ENCODE measurements at regions not wholly inside any gene's neighbourhood (a gene's known extent, or its start where the extent isn't known, plus 50 kb on each side); places are given as distances from the start of the nearest gene placed in this dataset.
"Not testable (repeated sequence)": the region's sequence is repeated elsewhere in the genome, so short reads cannot be mapped to it uniquely, and the experiment has no call there.

DNA sequence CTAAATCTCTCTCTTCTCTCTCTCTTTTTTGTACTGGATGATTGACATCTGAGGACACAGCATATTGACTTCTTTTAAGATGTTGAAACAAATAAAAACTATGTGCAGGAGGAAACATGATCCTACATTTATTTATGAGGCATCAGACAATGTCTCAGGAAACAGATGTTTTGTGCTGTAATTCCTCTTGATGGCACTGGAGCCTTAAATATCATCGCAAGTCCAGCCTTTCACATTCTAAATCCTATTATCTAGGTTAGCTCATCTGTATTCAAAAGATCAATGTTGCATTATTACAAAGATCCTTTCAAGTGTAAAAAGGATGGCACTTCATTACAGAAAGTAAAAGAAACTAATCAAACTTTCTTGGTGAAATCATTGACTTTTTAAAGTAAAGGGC lies 63.9 kb downstream of the MAT2B start:
- DNase-seq (ENCODE audit: extremely low read depth in 1 of 2, low read depth in 1 of 2) = no peak

DNA sequence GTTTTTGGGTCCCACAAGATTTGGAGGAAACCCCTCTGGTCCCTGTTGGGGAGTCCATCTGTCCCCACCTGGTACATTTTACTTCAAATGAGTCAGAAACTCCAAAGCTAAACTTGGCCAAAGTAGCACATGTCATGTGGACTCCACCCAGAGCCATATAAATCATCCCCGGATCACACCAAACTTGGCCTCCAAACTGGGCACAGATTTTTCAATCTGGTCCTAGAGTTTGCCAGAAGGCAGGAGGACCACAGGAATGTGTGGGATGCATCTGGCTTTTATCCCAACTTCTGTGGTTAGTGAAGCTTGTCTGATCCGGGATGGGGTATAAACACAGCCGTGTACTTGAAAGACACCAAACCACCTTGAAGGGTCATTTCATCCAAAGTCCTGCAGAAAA lies 66.3 kb downstream of the MAT2B start:
- DNase-seq (ENCODE audit: extremely low read depth in 1 of 2, low read depth in 1 of 2) = no peak

DNA sequence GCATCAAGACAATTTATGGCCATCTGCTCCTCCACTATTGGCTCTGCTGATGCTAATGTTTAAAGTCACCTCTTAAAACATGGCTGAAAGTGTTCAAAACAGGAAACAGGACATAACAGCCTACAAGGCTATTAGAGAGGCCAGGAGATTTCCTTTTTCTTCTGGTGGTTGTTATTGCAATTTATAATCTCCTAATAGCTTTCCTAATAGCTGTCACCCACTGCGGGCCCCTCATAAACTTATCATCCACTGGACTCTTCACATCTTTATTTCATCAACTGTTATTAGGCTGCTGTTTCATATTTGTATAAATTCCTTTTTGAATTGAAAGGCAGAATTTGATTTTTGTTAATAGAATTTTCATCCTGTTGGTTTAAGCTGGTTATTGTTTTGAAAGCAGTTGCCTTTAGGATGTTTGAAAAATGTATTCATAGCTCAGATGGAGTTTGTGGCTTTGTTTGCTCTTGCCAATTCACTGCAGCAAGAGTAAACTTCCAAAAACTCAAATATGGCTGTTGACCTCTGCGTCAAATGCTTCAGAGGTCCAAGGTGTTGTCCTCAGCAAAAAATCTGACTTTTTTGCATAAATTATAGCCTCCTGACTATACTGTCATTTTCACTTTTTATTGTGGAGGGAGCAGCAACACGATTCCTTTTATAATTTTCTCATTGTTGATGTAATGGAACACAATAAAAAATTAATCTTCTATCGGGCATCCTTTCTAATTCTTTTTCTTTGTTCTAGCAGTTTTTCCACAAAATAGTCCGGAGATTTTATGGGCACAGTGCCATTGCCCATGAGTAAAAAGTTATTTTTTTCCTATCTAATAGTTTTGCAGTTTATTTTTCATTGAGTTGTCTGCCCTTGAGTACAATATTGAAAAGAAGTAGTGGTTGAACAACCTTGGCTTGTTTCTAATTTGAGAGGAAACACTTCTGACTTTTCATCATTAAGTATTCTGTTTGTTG lies 69.3 kb downstream of the MAT2B start:
- no peak for DNase-seq (ENCODE audit: extremely low read depth in 1 of 2, low read depth in 1 of 2)

DNA sequence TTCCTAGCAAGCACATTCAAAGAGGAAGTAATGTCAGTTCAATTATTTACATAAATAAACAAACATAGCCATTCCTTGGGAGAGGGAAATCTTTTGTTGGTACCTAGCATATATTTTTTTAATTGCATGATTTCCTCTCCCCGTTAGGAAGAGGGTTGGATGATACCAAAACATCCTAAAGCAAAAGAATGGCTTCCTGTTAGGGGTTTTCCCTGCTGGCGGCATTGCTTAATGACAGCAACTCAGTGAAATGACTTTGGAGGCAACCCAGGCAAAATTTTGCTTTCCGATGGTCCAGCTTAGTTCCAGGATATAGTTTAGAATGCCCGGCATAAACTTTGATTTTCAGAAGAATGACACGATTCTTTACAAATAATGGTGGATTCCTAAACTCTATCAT lies 73.2 kb downstream of the MAT2B start:
- DNase-seq (ENCODE audit: extremely low read depth in 1 of 2, low read depth in 1 of 2) = no peak

DNA sequence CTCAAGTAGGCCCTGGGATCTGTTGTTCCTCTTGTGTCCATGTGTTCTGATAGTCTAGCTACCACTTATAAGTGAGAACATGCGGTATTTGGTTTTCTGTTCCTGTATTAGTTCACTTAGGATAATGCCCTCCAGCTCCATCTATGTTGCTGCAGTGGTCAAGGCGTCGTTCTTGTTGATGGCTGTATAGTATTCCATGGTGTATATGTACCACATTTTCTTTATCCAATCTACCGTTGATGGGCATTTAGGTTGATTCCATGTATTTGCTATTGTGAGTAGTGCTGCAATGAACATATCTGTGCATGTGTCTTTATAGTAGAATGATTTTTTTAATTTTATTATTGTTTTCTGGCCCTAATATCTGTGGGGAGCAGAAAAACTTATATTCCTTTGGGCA lies 74.3 kb downstream of the MAT2B start:
- no peak for DNase-seq (ENCODE audit: extremely low read depth in 1 of 2, low read depth in 1 of 2)

DNA sequence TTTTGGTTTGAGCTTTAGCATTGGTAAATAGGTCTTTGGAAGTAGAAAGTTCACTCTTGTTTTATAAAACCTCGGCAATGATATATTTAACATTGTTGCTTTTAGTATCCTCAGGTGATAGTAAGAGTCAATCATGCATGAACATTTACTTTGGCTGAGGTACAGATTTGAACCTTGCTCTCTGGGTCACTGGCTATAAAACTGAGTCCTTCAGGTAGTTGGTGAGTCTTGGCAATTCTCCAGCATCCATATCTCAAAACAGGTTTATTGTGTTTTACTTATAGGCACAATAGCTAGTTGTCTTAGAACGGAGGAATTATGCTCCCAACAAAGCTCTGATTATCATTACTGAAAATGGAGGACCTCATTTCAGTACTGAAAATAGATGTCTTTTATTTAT lies 75.1 kb downstream of the MAT2B start:
- DNase-seq (ENCODE audit: extremely low read depth in 1 of 2, low read depth in 1 of 2) = no peak

DNA sequence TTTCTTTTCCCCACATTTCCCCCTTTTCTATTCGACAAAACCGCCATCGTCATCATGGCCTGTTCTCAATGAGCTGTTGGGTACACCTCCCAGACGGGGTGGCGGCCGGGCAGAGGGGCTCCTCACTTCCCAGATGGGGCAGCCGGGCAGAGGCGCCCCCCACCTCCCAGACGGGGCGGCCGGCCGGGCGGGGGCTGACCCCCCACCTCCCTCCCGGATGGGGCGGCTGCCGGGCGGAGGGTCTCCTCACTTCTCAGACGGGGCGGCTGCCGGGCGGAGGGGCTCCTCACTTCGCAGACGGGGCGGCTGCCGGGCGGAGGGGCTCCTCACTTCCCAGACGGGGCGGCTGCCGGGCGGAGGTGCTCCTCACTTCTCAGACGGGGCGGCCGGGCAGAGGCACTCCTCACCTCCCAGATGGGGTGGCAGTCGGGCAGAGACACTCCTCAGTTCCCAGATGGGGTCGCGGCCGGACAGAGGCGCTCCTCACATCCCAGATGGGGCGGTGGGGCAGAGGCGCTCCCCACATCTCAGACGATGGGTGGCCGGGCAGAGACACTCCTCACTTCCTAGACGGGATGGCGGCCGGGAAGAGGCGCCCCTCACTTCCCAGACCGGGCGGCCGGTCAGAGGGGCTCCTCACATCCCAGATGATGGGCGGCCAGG lies 78.2 kb downstream of the MAT2B start:
- DNase-seq (ENCODE audit: extremely low read depth in 1 of 2, low read depth in 1 of 2) = not testable (repeated sequence)

DNA sequence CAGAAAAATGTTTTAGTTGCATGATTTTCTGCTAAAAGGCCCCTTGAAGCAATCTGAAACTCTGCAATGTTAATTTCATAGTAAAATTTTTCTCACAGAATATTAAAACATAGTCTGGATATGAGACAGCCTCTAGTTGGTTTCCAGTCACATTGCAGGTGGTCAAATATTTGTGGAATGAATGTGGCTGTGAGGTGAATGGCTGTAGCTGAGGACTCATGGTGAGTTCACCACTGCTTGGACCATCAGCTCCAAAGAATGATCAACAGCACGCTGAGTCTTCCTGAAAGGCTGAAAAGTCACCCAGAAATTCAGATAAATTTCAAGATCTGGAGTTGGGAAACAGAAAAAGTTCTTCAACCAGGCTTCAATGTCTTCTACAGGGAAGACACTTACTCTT lies 79.8 kb downstream of the MAT2B start:
- no peak for DNase-seq (ENCODE audit: extremely low read depth in 1 of 2, low read depth in 1 of 2)

DNA sequence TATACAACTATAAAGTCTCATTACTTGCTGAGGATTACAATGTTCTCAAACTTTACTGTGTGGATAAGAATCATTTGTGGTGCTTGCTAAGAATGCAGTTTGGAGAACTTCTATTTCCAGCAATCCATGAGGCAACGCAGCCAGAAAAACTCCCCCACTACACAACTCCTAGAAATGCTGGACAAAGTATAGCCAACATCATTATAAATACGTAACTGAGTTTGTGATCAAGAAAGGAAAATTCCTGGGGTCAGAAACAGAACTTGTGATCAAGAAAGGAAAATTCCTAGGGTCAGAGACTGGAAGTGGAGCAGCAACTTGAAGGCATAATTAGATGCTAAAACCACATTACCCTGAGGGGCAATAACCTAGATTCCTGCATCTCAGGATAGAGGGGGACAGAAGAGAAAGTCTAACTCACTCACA lies 81.1 kb downstream of the MAT2B start:
- DNase-seq (ENCODE audit: extremely low read depth in 1 of 2, low read depth in 1 of 2) = no peak

DNA sequence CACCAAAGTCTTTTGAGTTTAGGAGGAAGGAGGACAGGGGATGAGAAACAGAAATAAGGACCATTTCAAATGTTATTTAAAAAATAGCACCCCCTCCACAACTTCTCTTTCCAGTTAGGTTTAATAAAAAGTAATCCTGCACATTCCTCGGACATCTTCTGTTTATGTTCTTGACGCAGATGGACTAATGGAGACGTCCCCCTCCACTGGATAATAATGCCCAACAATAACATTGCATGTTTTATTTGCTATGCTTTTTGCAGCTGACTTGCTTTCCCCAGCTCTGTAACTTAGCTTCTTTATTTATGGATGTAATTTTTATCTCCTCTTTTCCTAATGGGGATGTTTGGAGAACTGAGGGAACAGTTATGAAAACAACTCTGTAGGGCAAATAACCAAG lies 89.5 kb downstream of the MAT2B start:
- DNase-seq (ENCODE audit: extremely low read depth in 1 of 2, low read depth in 1 of 2) = no peak

DNA sequence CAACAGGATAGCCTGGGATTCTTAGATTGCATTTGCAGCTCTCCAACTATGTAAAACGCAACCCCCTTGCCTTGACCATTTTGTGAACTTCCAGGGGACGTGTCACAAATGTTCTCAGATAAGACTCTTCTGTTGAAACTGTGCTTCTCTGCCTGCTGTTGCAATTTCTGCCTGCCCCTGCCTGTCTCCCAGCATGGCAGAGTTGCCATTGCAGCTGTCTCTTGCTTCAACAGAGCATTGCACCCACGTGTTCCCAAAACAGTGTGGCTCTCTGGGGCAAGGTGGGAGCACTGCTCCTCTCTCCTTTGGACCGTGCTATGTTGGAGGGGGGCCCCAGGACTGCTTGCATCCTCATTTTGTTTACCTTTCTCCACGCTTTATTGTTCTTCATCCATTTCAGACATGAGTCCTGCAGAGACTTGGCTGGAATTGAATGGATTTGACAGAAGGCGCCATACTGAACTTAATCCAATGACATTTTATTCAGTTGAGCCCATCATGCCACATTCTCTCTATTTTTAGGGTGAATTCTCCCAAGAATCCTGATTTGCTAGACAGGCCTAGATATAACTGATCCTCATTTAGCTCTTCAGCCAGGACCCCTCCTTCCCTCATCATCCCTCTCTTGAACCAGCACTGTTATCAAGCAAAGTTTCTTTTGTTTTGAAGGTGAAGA lies 90.7 kb downstream of the MAT2B start:
- no peak for DNase-seq (ENCODE audit: extremely low read depth in 1 of 2, low read depth in 1 of 2)

DNA sequence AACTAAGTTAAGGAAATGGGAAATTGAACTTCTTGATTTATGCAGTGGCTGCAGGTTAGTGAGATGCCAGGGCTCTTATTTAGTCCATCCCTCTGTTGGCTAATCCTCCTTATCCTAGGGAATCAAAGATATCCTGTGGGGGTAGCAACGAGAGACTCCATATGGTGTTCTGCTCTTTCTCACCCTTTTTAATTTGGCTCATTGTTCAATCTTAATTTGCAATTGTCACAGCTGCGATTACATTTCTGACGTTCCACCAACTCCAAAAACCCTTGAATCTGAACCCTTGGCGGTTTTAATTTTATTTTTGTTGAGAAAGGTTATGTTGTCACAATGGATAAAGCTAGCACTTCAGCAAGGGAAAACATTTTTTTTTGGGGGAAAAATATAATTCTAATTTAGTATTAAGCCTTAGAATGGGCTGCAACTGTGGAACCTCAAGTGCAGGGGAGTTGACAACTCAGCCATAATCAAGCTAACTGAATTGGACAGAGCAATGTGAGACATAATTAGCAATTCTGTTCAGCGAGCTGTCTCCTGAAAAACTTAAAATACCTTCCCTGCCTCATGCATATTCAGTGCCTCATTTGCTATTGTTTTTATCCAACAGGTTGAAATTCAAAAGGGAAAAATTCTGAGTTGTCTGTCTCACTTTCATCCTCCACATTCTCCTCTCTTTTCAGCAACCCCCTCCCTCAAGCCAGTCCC lies 91.3 kb downstream of the MAT2B start:
- DNase-seq (ENCODE audit: extremely low read depth in 1 of 2, low read depth in 1 of 2) = no peak

DNA sequence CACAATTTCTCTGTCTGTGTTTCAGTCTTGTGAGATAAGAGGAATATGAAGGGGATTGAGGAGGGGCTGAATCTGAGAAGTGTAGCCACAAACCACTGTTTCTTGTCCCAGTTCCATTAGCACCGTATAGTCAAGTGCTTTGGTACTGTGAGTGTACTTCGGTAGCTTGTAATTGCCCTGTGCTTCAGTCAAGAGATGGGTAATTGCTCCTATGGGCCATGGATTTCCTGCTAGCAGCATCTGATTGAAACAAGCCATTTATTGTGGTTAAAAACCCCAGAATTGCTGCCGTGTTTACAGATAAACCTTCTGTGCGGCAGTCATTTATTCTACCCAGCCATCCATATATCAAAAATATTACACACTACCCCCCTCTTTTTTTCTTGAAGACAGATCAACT lies 98.6 kb downstream of the MAT2B start:
- no peak for DNase-seq (ENCODE audit: extremely low read depth in 1 of 2, low read depth in 1 of 2)

DNA sequence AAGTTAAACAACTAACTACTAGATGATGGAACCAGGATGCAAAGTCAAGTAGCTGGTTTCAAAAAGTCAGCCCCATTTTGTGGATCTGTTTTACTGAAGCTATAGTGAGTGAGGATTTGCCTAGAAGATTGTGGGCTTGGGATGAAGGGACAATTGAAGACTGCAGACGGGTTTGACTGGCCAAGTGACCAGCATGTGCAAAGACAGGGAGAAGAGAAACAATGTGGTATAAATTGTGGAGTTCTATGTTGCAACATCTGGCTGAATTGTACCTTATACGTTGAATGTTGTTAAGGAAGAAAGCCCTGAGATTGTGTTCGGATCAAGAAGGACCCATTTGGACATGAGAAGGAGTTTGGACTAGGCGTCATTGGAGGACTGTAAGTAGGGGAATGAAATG lies 101.8 kb downstream of the MAT2B start:
- DNase-seq (ENCODE audit: extremely low read depth in 1 of 2, low read depth in 1 of 2) = no peak

DNA sequence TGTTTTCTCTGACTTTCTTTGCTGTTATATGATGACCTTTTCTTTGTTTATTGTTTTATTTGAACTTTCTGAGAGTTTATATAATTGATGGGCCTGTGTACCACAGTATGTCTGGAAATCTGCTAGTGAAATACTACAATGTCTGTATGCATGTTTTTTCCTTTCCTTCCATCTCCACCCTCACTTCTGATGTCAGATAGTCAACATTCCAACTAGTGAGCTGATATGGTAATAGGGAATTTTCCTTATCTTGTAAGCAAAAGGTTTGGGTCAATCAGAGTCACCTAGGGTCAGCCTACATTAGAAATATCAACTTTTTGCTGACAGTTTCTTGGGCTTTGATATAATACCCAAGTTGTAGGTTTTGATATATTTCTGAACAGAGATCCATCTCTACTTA lies 103.2 kb downstream of the MAT2B start:
- no peak for DNase-seq (ENCODE audit: extremely low read depth in 1 of 2, low read depth in 1 of 2)

DNA sequence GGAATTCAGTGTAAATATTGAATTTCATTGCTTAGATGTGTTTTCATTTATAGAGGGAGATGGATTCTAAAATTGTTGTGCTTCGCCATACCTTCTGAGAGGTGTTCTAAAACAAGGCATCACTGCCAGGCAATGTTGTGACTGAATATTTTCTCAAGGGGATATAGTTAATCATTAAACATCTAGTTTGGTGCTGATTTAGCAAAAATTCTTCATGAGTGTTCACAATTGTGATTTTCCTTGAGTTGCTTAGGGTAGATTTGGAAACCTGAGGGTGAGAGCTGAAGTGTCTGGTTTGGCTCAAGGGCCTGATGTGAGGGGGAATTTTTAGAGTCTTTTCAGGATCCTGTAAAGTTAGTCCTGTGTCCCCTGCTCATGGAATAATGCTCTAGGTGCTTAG lies 104.5 kb downstream of the MAT2B start:
- no peak for DNase-seq (ENCODE audit: extremely low read depth in 1 of 2, low read depth in 1 of 2)

DNA sequence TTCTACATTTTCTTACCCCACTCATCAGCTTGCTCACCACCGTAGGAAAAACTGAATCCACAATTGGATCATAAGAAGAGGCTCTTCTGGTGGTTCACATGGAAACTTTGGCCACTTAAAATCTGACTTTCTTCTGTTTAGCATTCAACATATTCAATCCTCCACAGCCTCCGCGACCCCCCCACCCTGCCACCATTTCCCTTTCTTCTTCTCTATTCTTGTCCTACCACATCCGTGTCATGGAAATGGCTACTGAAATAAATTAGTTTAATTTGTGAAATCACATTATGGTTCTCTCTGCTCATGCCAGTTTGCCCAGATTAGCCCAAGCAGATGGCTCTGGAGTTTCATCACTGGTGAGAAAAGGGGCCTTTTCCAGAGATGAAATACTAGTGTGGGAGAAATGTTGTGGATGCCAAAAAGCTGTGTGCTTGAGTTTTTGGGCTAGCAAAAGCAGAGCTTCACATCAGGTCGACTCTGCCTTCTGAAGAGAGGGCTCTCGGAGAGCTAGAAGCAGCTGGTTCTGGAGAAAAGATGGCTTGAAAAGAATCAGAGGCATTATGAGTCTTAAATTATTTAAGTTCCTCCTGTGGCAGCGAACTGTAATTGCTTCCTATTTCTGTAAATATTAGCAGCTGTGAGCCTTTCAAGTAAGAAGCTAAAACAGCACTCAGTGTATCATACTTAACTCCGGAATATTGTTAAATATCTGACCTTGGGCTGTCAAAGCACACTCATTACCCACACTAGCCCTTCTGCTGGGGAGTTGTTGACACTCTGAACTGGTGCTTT lies 107.1 kb downstream of the MAT2B start:
- DNase-seq (ENCODE audit: extremely low read depth in 1 of 2, low read depth in 1 of 2) = no peak

DNA sequence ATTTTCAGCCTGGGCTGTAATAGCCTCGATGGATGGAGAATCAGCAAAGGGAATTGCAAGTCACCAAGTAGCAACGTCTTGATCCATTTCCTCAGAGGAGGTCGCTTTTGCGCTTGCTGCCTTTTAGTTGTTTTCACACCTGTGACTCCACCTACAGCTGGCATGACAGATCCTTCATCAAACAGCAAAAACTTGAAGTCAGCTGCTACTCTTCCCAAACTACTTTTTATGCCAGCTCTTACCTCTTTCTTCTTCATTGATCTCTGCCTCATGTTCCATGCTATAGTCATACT lies 107.7 kb downstream of the MAT2B start:
- no peak for DNase-seq (ENCODE audit: extremely low read depth in 1 of 2, low read depth in 1 of 2)

DNA sequence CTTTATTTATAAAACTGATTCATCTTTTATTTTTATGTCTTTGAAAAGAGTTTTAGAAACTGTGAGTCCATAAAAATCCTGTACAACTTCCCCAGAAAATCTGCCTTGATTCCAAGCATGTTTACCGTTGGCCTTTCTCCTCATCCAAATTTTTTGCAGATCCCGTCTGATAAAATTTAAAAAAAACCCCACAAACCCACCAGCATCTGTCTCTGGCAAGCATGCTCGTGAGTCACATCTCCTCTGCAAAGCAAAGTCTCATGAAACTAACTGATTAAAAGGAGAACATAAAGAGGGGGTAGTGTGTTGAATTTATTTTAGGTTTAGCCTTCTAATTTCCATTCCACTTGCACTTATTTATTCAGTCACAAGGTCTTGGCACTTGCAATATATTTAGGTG lies 109.4 kb downstream of the MAT2B start:
- DNase-seq (ENCODE audit: extremely low read depth in 1 of 2, low read depth in 1 of 2) = no peak

DNA sequence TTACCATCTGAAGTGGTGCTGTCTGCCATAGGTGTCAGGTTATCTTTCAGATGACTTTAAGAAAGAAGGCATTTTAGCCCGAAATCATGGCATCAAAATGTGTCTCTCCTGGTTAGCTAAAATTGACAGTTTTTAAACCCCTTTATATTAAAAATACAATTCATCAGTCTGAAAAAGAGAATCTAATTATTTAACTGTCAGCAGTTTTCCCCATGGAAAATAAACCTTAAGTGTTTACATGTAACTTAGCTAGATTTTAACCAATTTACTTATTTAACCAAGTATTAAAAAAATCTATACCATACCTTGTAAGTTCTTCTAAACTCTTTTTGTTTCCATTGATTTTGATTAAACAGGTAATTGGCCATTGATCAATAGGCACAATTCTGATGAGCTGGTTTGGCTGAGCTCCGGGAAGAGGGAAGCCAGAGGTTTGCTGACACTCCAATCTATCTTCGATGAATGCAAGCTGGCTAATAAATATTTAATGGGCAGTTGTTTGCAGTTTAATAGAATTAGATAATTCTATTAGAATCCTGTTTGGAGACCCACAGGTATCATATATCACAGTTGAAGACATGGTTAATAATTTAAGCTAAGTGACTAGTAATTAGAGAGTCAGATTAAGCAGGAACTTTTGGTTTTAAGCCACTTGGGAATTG lies 114.0 kb downstream of the MAT2B start:
- no peak for DNase-seq (ENCODE audit: extremely low read depth in 1 of 2, low read depth in 1 of 2)
